DMS153 treated with DMSO at 0.1 percent for 48 hours (cell line): ENCODE measurements at regions not wholly inside any gene's neighbourhood (a gene's known extent, or its start where the extent isn't known, plus 50 kb on each side); places are given as distances from the start of the nearest gene placed in this dataset.

Source experiments
- DNase-seq: peaks from one replicate; lab custom pipeline; 2025; ENCODE audit not compliant: unreplicated experiment; lab: John Stamatoyannopoulos, UW

DNA sequence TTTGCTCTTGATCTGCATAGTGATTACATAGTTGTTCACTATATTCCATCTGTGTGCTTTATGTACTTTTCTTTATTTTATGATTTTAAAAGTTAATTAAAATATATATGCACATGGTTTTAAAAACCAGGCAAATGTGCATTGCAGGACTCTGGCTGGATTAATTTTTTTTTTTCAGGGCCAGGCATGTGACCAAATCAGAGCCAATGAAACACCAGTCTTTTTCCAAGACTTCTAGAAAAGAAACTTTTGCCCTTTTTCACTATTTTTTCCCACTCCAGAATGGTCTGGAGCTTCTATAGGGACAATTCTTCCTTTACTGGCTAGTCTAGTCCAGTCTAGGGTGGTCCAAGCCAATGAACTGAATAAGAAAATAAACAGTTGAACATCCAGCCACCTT, 198.1 kb upstream of the FBXO11 start:
- no peak for DNase-seq

- DNase-seq, result no peak
These were observed 199.6 kb upstream of the FBXO11 start for GRCh38 chr2:48105848-48106247.

DNA sequence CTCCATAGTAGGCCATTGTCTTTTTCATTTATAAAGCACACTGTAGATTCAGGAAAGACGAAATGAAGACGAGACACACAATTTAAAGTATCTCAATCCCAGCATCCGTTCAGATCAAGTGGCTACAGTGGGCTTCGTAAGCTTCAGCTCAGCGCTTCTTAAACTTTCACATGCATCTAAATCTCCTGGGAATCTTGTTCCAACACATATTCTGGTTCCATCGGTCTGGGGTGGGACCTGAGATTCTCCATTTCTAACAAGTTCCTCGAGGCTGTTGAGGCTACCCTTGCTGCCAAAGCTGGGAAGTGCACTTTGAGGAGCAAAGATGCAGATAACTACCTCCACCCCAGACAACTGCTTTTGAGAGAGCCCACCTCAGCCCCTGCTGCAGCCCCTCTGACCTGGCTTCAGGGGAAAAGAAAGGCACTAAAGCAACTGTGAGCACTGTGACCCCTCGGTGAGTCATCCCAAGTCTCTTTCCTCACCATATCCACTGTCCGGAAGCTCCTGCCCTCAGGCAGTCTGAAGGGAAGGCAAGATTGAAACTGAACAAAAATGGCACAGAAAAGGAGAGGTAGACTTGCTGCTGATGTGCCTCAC, 201.1 kb upstream of the FBXO11 start:
- no peak for DNase-seq

DNA sequence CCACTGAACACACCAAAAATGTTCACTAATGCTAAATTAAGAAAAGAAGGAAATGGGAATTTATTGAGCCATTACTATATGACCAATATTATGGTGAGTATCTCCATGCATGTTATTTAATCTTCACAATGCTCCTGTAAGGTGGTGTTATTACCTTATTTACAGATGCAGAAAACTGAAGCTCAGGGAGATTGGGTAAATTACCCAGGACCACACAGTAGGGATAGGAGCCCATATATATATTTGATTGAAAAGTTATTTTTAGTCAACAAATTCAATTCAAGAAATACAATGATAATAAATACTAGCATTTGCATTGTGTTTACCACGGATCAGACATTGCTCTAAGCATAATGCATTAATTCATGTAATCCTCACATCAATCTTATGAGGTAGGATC, 202.2 kb upstream of the FBXO11 start:
- no peak for DNase-seq

GRCh38 chr2:48109491-48110204, 203.3 kb upstream of the FBXO11 start:
- DNase-seq, result no peak

GRCh38 chr2:48110492-48110891, 204.0 kb upstream of the FOXN2 start:
- DNase-seq, result no peak

DNA sequence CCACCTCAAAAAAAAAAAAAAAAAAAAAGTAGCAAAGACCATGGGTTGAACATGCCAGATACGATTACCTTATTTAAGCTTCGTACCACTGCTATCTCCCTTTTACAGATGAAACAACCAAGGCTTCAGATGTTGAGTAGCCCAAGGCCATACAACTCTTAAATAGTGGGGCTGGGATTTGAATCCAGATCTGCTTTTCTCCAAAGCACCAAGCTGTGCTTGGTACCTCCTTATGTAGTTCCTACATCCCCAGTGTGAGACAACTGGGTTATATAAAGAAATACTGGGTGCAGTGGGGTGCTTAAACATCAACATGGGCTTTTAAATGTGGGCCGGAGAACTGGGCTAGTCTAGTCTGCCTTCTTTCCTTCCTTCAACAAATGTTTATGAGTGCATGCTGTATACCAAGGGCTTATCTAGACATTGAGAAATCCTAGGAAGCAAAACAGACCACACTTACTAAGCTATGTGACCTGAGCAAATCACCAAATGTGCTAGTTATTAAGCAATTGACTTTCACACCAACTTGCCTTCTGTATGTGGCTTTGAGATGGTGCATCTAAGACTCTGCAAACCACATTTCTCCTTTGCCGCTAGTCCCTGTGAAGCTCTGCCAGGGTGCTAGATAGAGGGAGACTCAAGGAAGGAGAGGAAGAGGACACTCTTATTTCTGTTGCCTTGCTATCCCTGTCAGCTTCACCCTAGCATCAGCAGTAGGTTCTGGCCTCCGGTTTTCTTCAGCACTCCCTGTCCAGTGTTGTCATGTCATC, 201.4 kb upstream of the FOXN2 start:
- DNase-seq, result no peak

GRCh38 chr2:48113767-48114166, 200.7 kb upstream of the FOXN2 start:
- no peak for DNase-seq

- DNase-seq, result no peak
These were observed 200.2 kb upstream of the FOXN2 start for GRCh38 chr2:48114256-48114655.

- DNase-seq, result no peak
These were observed 198.0 kb upstream of the FOXN2 start for GRCh38 chr2:48116497-48116896.

GRCh38 chr2:48118895-48119294, 195.6 kb upstream of the FOXN2 start:
- DNase-seq, result no peak

GRCh38 chr2:48120112-48120511, 194.4 kb upstream of the FOXN2 start:
- no peak for DNase-seq

DNA sequence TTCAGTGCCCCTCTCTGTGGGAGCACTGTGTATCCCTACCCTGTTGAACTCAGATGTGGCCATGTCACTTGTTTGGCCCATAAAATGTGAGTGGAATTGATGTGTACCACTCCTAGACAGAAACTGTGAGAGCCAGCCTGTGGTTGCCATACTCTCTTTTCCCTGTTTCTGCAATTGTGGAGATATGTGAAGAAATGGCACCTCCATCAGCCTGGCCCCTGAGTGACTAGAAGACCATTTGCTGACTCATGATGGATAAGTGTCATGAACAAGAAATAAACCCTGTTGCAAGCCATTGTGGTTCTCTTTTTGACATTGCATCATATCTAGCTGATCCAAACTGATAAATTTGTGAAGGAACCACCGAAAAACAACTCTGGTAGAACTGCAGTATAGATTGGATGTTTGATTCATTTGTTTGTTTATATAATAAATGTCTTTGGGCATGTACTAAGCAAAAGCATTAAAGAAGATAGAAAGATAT, 193.7 kb upstream of the FOXN2 start:
- no peak for DNase-seq

DNA sequence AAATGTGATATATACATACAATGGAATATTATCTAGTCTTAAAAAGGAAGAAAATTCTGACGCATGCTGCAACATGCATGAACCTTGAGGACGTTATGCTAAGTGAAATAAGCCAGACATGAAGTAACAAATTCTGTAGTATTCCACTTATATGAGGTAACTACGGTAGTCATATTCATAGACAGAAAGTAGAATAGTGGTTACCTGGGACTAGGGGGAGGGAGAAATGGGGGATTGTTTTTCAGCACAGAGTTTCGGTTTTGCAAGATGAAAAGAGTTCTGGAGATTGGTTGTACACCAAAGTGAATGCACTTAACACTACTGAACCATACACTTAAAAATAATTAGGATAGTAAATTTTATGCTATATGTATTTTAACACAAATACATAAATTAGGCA, 192.3 kb upstream of the FOXN2 start:
- DNase-seq, result no peak

DNA sequence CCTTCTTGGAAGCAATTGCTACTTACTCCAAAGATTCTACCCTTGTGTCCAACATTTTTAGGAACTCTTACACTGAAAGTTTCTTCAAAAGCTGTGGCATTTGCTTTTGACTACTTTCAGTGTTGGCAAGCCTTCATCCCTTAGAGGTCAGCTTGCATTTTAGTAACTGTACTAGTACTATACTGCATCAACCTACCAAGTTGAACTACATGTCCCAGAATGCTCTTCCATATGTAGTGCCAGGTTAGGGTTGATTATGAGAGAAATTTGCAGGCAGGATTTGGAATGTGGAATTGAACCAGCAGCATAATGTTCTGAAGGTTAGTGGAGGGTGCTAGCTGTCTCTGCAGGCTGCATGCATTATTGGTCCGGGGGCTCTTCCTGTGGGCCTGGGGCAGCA, 189.9 kb upstream of the FOXN2 start:
- DNase-seq, result no peak

GRCh38 chr2:48126162-48126561, 188.3 kb upstream of the FOXN2 start:
- DNase-seq, result no peak

- DNase-seq, result no peak
These were observed 186.8 kb upstream of the FOXN2 start for GRCh38 chr2:48127612-48128191.

DNA sequence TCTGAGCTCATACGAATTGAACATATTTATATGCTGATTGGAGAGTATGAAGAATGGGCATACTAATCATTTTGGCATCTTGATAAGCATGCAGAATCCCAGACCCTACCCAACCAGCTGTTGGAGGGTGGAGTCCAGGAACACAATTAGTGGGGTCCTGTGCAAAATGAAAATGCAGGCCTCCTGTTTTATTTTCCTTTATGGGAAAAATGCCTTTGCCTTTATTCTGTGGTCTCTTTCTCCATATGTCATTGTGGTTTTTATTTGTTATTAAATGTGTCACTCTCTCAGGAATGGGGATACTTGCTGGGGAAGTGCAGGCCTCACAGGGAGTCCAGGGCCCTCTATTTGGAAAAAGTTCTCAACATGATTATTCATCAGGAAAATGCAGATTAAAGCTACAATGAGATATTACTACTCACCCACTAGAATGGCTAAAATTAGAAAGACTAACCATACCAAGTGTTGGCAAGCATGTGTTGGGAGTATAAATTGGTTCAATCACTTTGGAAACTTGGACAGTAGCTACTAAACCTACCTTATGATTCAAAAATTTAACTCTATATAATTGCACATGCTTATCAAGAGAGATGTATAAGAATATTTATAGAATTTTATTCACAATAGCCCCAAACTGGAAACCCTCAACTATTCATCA, 185.1 kb upstream of the FOXN2 start:
- no peak for DNase-seq

GRCh38 chr2:48131539-48132270, 182.8 kb upstream of the FOXN2 start:
- DNase-seq, result no peak

DNA sequence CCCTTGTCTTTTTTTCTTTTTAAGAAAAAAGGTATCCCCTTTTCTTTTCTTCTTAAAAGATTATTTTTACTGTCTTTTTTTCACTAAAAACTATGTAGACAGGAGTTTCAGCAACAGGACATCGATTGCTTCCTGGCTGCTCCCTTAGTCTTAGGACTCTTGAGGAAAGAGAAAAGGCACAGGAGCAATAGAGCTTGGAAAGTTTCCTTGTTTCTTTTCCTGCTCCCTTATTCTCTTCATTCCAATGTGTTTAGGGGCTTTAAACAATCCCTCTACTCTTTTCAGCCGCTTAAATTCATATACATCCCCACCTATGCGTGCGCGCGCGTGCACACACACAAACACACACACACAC, 182.2 kb upstream of the FOXN2 start:
- no peak for DNase-seq

GRCh38 chr2:48134704-48135103, 179.8 kb upstream of the FOXN2 start:
- no peak for DNase-seq
